Hippocampal formation (tissue), 2 donors: ENCODE measurements at regions not wholly inside any gene's neighbourhood (a gene's known extent, or its start where the extent isn't known, plus 50 kb on each side); places are given as distances from the start of the nearest gene placed in this dataset.
"Not testable (repeated sequence)": the region's sequence is repeated elsewhere in the genome, so short reads cannot be mapped to it uniquely, and the experiment has no call there.

Experiments
- DNase-seq, 2 donors: peaks; one replicate each; lab custom pipeline; 2025; lab: John Stamatoyannopoulos, UW

GRCh38 chr12:87266305-87266704, 762.9 kb downstream of the C12orf50 start:
- DNase-seq = no peak

DNA sequence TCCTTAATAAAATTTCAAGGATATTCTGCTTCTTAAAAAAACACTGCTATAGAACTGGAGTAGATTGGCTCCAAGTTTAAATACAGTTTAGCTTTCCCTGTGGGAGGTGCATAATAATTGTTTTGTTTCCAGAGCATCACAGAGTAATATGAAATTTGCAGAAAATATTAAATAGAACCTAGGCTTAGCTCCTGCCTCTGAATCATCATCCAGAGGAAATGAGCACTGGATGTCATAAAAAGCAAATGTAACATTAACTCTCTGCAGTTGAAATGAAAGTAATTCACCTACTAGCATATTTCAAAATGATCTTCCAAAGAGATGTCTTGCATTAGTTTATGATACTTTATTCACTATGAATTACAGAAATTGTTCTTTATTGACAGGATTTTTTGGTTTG, 769.8 kb downstream of the C12orf50 start:
- DNase-seq = no peak

DNA sequence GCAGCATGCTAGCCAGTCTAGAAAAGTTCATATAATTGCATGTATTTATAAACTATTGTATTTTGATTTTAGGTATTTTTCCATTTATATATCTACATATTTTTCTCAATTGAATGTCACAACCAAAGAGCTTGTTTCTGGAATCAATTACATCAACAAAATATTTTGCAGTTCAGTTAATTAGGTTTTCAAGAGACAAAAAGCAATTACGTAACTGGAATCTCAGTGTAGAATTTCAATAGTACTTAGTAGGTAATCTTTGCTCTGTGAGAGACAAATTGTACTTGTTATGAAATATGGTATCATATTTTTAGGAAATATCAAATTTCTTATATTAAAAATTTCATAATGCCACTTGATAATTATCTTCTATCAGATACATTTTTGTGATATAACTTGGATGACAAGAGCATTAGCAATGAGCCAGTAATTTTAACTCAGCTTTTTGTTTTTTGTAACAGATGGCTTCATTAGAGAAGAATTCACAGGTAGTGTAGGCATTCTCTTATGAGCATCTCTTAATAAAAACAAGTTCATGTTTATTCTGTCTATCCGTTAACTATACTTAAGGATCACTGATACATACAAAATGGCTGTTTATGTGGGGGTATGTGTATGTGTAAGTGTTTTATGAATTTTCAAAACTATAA, 774.7 kb downstream of the C12orf50 start:
- no peak for DNase-seq

DNA sequence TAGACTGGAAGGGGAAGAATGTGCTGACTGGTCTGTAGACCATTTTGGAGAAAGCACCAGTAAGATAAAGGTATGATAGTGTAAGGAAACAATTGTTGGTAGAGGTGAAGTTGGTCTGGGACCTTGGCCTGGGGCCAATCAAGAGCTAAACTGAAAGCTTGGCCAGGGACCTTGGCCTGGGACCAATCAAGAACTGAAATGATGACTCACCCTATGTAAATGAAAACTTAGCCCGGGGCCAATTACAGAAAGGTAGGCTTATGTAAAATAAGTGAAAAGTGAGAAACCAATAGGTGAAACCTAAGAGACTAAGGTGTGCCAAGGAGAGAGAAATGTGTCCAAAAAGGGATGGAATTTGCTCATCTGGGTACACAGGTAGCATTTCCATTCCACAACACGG, 776.0 kb downstream of the C12orf50 start:
- no peak for DNase-seq

GRCh38 chr12:87246726-87247125, 782.5 kb downstream of the C12orf50 start:
- DNase-seq = no peak

GRCh38 chr12:87238466-87238865, 790.7 kb downstream of the C12orf50 start:
- no peak for DNase-seq

DNA sequence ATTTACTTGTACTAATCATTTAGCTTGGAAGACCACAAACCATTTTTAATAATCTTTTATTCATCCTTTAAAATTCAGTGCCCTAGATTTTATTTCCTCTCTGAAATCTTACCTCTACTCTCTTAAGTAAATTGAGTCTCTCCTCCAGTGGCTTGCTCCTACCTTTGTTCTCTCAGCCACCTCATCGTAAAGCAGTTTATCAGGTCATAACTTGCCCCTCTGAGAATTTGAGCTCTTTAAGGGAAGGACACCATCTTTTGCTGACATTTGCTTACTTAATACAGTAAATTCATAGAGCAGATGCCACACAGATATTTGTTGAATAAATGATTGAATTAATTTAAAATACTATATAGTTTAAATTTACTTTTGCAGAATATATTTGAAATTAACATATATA, 794.3 kb downstream of the C12orf50 start:
- no peak for DNase-seq

DNA sequence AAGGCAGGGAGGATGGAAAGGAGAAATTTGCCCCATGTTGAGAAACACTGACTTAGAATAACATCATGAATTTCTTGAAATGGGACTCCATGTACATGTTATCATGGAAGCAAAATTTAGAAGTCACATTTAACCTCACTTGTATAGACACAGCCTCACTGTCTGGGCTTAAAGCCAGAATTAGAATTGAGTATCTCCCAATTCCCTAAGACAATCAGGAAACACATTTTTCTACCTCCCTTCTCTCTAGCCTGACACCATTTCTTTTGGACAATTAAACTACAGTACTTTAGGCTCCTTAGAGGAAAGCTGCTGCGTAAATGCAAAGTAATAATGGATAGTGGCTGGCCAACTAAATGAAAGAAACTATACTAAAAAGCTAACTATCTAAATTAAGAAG, 795.5 kb downstream of the C12orf50 start:
- DNase-seq = no peak

DNA sequence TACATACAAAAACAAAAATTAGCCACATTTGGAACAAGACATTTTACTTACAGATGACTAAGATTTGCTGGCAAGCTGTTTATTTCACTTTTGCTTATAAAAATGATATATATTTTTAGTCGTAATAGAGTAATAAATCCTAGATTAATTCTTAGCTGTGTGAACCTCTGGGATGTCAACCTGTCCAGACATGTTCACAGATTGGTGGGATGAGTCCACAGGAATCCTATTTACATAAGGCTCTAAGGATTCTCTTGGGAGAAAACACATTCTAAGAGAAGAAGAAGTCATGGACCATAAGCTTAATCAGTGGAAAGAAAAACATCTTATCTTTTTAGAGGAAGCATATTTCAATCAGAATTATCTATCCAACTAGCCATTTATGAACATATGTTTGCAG, 797.4 kb downstream of the C12orf50 start:
- no peak for DNase-seq

DNA sequence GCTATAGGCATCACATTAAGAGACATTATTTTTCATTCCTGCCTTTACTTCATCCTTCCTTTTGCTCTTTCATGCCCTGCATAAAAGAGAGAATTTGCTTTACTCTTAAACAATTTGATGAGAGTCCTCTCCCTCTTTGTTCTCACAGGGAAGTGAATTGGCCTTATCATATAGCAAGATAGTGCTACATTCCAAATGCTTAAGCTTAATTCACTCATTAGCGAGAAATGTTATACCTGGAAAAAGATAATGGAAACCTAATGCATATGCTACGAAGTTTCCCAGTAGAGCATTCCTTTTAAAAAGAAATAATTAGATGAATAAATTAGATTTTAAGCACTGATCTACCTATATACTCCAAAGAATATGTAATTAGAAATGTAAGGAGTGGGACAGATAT, 798.8 kb downstream of the C12orf50 start:
- no peak for DNase-seq

GRCh38 chr12:87227162-87227561, 802.0 kb downstream of the C12orf50 start:
- DNase-seq = no peak

DNA sequence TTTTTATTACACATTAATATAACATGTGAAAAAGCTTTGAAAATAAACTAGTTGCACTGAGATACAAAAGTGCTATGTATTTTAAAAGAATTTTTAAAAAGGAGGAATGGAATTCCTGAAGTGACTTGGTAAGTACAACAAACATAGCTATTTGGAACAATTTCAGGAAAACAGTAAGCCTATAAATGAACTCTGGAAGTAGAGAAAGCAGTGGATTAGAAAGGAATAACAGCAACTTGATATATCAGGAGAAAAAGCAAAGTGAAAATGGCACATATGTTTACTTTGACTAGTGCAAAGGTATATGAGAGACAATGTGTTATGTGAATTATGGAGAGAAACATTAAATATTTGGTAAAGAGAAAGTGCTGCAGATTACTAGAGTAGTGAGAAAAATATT, 811.7 kb downstream of the C12orf50 start:
- DNase-seq = no peak

DNA sequence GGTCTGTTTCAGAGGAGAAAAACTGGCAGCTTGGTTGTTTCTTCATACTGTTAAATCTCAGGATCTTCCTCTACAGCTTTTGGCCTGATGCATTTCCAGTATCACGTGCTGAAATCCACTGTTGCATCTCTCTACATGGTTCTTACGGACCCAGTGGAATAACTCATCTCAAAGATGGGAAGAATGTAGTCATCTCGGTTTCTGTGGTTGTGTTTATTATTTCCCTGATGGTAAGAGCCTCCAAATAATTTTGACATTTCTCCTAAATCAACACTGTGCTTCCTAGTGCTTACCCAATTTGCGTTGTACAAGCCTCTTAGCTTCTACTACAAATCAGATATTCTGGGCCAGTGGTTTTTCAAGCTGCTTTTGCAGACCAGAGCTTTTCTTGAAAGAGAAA, 812.8 kb downstream of the C12orf50 start:
- no peak for DNase-seq

DNA sequence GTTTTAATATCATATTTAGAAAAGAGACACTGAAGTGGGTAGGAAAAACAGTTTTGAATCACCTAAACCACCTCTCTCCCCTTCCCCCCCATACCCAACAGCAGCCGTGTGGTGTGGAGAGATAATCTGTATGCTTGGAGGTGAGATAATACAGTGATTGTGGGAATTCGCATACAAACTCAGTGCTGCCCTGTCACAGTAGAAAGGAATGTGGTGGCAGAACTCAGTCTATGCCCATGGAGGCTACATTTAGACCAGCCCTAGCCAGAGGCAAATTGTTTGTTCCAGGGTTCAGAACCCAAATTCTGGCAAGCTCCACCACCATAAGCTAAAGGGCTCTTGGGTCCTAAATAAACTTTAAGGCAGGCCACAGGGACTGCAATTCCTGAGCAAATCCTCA, 827.0 kb downstream of the C12orf50 start:
- no peak for DNase-seq

- no peak for DNase-seq
These were observed 827.6 kb downstream of the C12orf50 start for GRCh38 chr12:87201598-87201997.

DNA sequence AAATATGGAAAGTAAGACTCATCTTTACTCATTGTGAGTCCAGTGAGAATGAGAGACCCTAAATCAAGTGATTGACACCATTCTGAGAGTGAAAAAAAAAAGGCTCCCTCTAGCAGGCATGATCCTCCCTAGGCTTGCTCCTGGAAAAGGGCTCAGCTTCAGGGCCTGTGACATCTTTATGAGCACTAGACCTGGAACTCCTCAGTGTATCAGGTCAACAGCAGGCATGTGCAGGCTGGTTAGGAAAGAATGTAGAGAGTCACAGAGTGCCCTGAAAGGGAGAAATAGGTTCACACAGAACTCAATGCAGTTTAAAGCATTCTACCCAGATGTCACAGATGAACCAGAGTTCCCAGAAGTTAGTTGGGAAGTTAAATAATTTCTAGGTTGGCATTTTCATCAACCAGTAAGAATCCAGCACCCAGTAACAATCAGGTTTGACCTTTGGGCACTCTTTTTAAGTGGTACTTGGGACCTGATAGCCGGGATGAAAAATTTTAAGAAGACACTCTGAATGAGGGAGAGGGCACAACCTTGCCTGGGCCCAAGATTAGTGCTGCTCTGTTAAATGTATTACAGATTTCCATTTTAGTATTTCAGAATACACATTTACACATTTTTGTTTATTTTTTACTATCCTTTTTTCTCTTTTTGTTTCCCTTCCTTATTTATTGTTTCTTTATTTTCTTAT, 828.8 kb downstream of the C12orf50 start:
- DNase-seq = no peak

- DNase-seq = no peak
These were observed 831.0 kb downstream of the C12orf50 start for GRCh38 chr12:87198181-87198580.

- no peak for DNase-seq
These were observed 832.9 kb downstream of the C12orf50 start for GRCh38 chr12:87196321-87196720.

DNA sequence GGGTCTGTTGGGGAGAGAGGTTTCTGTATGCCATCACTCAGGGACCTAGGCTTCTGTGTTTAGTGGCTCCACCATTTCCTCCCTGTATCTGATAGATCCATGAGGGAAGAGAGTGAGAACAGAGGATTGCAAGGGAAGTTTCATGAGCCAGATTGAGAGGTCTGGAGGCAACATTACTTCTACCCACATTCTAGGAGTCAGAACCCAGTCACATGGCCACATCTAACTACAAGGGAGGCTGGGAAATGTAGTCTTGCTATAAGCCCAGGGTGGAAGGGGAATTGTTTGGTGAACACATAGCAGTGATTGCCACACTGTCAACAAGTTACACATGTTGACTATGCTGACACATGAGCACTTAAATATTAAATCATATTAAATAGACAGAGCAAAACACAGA, 834.8 kb downstream of the C12orf50 start:
- DNase-seq = not testable (repeated sequence)

GRCh38 chr12:87185367-87185766, 843.8 kb downstream of the C12orf50 start:
- no peak for DNase-seq

DNA sequence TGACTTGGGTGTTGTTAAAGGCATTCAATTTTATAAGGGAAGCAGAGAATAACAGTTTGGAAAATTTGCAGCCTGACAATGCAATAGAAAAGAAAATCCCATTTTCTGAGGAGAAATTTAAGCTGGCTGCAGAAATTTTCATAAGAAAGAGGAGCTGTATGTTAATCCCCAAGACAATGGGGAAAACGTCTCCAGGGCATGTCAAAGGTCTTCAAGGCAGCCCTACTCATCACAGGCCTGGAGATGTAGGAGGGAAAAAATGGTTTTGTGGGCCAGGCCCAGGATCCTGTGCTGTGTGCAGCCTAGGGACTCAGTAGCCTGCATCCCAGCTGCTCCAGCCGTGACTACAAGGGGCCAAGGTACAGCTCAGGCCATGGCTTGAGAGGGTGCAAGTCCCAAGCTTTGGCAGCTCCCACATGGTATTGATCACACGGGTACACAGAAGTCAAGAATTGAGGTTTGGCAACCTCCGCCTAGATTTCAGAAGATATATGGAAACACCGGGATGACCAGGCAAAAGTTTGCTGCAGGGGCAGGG, 846.4 kb downstream of the C12orf50 start:
- no peak for DNase-seq

DNA sequence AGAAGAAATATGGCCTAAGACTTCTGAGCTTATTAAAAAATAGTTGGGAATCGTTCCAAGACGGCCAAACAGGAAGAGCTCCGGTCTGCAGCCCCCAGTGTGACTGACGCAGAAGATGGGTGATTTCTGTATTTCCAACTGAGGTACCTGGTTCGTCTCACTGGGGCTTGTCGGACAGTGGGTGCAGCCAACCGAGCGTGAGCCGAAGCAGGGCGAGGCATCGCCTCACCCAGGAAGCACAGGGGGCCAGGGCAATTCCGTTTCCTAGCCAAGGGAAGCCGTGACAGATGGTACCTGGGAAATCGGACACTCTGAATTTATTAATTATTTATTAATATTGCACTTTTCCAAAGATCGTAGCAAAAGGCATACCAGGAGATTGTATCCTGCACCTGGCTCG, 857.8 kb downstream of the C12orf50 start:
- no peak for DNase-seq

- DNase-seq = no peak
These were observed 860.2 kb downstream of the C12orf50 start for GRCh38 chr12:87169010-87169409.
